Panc1 (cell line): ENCODE measurements at regions not wholly inside any gene's neighbourhood (a gene's known extent, or its start where the extent isn't known, plus 50 kb on each side); places are given as distances from the start of the nearest gene placed in this dataset.

Source experiments
- ATAC-seq: fragments of 200-7000 bp; cut with Tn5 transposase; 2 replicates; pipeline ENCODE4 v1.9.1; 2020; ENCODE audit warnings: mild to moderate bottlenecking, moderate library complexity
- BruUV-seq: library from RNA; stranded (reverse); fragments of 400-500 nt; replicated peaks from 2 replicates; lab custom pipeline; 2021; lab: Mats Ljungman, UMichigan
- CTCF ChIA-PET: fragments of 300-600 bp; sonication (Branson Sonifier 250); formaldehyde crosslinking; loops from one replicate; lab custom pipeline; 2022; ENCODE audit warnings: antibody characterized with exemption; lab: Charles Lee
- POLR2A ChIA-PET: fragments of 300-600 bp; sonication (Branson Sonifier 250); formaldehyde crosslinking; loops from one replicate; lab custom pipeline; 2022; ENCODE audit warnings: antibody characterized with exemption; lab: Charles Lee
- DNase-seq: peaks from one replicate; pipeline ENCODE4 v3.0.0-alpha.2; 2010; ENCODE audit warnings: low read depth, low spot score
- H3K27ac ChIP-seq: 2 replicates; pipeline ENCODE4 v1.5.1; 2011; ENCODE audit warnings: mild to moderate bottlenecking, low read length, inconsistent platforms
- H3K27me3 ChIP-seq: fragments of 200-500 bp; sonication (Bioruptor generic); 2 replicates; pipeline ENCODE4 v1.6.0; 2014; ENCODE audit warnings: low read length, inconsistent platforms; ENCODE audit not compliant: control insufficient read depth, insufficient read depth
- H3K36me3 ChIP-seq: fragments of 200-500 bp; sonication (Bioruptor generic); 2 replicates; pipeline ENCODE4 v1.5.1; 2014; ENCODE audit warnings: inconsistent platforms, mild to moderate bottlenecking, low read length, moderate library complexity; ENCODE audit not compliant: control insufficient read depth, insufficient read depth
- H3K4me1 ChIP-seq: 2 replicates; pipeline ENCODE4 v1.5.1; 2011; ENCODE audit warnings: inconsistent platforms, mild to moderate bottlenecking, low read length, moderate library complexity; ENCODE audit not compliant: control insufficient read depth, insufficient read depth
- H3K4me3 ChIP-seq, 2 experiments: 2 replicates each; pipeline ENCODE4 v1.5.1; 2011 to 2012; ENCODE audit warnings: low read depth in 2 of 2, low read length in 2 of 2, mild to moderate bottlenecking in 2 of 2, inconsistent platforms in 1 of 2, moderate library complexity in 1 of 2
- H3K9me3 ChIP-seq: fragments of 200-500 bp; sonication (Bioruptor generic); 2 replicates; pipeline ENCODE4 v1.5.1; 2014; ENCODE audit warnings: low read depth, mild to moderate bottlenecking, inconsistent platforms, low read length, moderate library complexity; ENCODE audit not compliant: control insufficient read depth, insufficient read depth
- CTCF ChIP-seq: fragments of 450-650 bp; IDR thresholded peaks from 2 replicates; pipeline ENCODE4 v1.5.1; 2017; ENCODE audit warnings: mild to moderate bottlenecking
- POLR2AphosphoS5 ChIP-seq: IDR thresholded peaks from 2 replicates; pipeline ENCODE4 v1.6.1; 2012; ENCODE audit warnings: mild to moderate bottlenecking, low read depth, low read length, moderate library complexity
- REST ChIP-seq, 2 experiments: IDR thresholded peaks; 2 replicates each; pipeline ENCODE4 v1.6.1; 2011 to 2012; ENCODE audit warnings: low read depth in 2 of 2, control low read depth in 1 of 2, low read length in 1 of 2, mild to moderate bottlenecking in 1 of 2, moderate library complexity in 1 of 2; ENCODE audit not compliant: insufficient read depth in 1 of 2
- SIN3A ChIP-seq: IDR thresholded peaks from 2 replicates; pipeline ENCODE4 v1.6.1; 2012; ENCODE audit warnings: low read depth, mild to moderate bottlenecking, low read length, moderate library complexity, borderline replicate concordance; ENCODE audit not compliant: insufficient read depth
- TCF7L2 ChIP-seq: IDR thresholded peaks from 2 replicates; pipeline ENCODE4 v1.6.1; 2011; ENCODE audit warnings: mild to moderate bottlenecking, low read depth, low read length, inconsistent platforms
- in situ Hi-C: cut with HindIII; loops from 2 replicates; pipeline ENCODE4 v1.10.0; 2016; ENCODE audit warnings: low sequenced_read_pairs, low pct_unique_long_range_greater_than_20kb
- intact Hi-C: fragments of 100-400 bp; cut with micrococcal nuclease; formaldehyde crosslinking; loops from one replicate; pipeline ENCODE4 v1.10.0; 2022; ENCODE audit not compliant: unreplicated experiment

GRCh38 chr18:66754335-66754734, 150.4 kb upstream of the CDH19 start:
- POLR2A ChIA-PET: interaction anchor here (0.6 kb wide), 1 partner anchor 686 kb away, joined by 5 read pairs; no protein-coding TSS in a partner anchor
- BruUV-seq: no TSS peak
- Histone ChIP-seq H3K4me1 (no peaks in the 10 kb centered on the region), H3K36me3 (no peaks in the 10 kb centered on the region), H3K9me3 (no peaks in the 10 kb centered on the region), H3K27ac (no peak overlapping the region), H3K27me3 (no peaks in the 10 kb centered on the region), H3K4me3 (no peak overlapping the region)
- ATAC-seq (no peak), DNase-seq (no peak)
- in situ Hi-C loops: no loop called here
- TF ChIP-seq TCF7L2: no peak
- intact Hi-C loops: no loop called here
- CTCF ChIA-PET: no interaction called here

GRCh38 chr18:66752733-66753132, 148.8 kb upstream of the CDH19 start:
- BruUV-seq: no TSS peak
- DNase-seq (no peak), ATAC-seq (no peak)
- H3K27me3 ChIP-seq: no peaks in the 10 kb centered on the region
- in situ Hi-C loops: no loop called here
- H3K4me1 ChIP-seq: no peaks in the 10 kb centered on the region
- H3K27ac ChIP-seq: no peak overlapping the region
- ChIA-PET CTCF (no interaction called here), POLR2A (no interaction called here)
- H3K9me3 ChIP-seq: no peaks in the 10 kb centered on the region
- intact Hi-C loops: no loop called here
- no peak overlapping the region for H3K4me3 ChIP-seq
- TF ChIP-seq POLR2AphosphoS5 (no peak), TCF7L2 (no peak), SIN3A (no peak), REST (IDR thresholded peaks at IDR 0.05; ENCODE audit: insufficient read depth in 1 of 2, low read depth in 2 of 2, low read length in 1 of 2) (no peak), CTCF (no peak)
- H3K36me3 ChIP-seq: no peaks in the 10 kb centered on the region

- DNase-seq (no peak), ATAC-seq (no peak)
- Histone ChIP-seq H3K9me3 (no peaks in the 10 kb centered on the region), H3K27me3 (no peaks in the 10 kb centered on the region), H3K4me3 (no peak overlapping the region), H3K36me3 (no peaks in the 10 kb centered on the region; the same call in 1 of the 2 replicates), H3K4me1 (no peaks in the 10 kb centered on the region), H3K27ac (no peak overlapping the region)
- intact Hi-C loops: no loop called here
- in situ Hi-C loops: no loop called here
- CTCF ChIA-PET: no interaction called here
- BruUV-seq: no TSS peak
- no peak for TF ChIP-seq SIN3A
- TF ChIP-seq CTCF: no peak
- TF ChIP-seq TCF7L2: no peak
- TF ChIP-seq POLR2AphosphoS5: no peak
- no peak for TF ChIP-seq REST (IDR thresholded peaks at IDR 0.05; ENCODE audit: insufficient read depth in 1 of 2, low read depth in 2 of 2, low read length in 1 of 2)
- POLR2A ChIA-PET: interaction anchor here (0.8 kb wide), 1 partner anchor 50 kb away, joined by 4 read pairs; no protein-coding TSS in a partner anchor
Observed at GRCh38 chr18:66749481-66750035, 145.7 kb upstream of the CDH19 start.
